Amniotic epithelial cell (primary cell): ENCODE measurements at regions not wholly inside any gene's neighbourhood (a gene's known extent, or its start where the extent isn't known, plus 50 kb on each side); places are given as distances from the start of the nearest gene placed in this dataset.
A peak's percentile ranks its signal among the peaks of the same experiment; 100 is the strongest.
"Not testable (repeated sequence)": the region's sequence is repeated elsewhere in the genome, so short reads cannot be mapped to it uniquely, and the experiment has no call there.

Experiments
- DNase-seq: peaks from one replicate; pipeline ENCODE4 v3.0.0-alpha.2; 2010; ENCODE audit warnings: low read depth

DNA sequence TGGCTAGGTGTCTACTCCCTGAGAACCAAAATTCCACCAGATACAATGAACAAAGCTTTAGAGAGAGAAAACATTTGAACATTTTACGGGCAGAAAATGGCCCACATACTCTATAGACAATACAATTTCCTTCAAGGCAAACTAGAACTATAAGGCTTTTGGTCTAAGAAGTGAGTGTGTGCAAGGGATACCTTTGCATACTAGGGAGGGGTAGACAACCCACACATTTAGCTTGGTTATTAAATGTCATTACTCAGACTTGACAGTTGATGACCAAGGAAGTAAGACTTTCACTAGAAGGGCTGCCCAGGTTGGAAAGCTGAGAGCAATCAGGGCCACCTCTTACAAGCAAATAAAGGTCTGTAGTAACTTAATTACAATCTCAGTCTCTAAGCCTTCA is 64.0 kb upstream of the PLEKHM1 start:
- not testable (repeated sequence) for DNase-seq

DNA sequence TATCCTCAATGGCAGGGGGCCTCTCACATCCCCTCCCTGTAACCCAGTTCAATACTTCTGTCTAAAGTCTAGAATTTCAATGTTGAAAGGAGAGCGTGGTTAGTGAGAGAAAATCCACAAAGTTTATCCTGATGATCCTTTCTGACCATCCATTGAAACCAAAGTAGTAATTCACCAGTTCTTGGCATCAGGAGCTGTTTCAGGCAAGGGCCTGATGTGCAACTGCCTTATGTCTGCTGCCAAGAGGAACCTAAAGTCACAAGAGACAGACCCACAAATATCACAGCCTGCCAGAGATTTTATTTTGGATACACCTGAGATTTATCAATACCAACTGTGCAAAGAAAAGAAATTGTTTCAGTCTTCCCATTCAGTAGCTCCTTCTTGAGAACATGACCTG is 68.3 kb upstream of the PLEKHM1 start:
- DNase-seq, result not testable (repeated sequence)

- DNase-seq, result not testable (repeated sequence)
Observed at GRCh38 chr17:45562868-45563267, 72.3 kb upstream of the PLEKHM1 start.

- DNase-seq, result not testable (repeated sequence)
Observed at GRCh38 chr17:45563283-45563682, 72.8 kb upstream of the PLEKHM1 start.

DNA sequence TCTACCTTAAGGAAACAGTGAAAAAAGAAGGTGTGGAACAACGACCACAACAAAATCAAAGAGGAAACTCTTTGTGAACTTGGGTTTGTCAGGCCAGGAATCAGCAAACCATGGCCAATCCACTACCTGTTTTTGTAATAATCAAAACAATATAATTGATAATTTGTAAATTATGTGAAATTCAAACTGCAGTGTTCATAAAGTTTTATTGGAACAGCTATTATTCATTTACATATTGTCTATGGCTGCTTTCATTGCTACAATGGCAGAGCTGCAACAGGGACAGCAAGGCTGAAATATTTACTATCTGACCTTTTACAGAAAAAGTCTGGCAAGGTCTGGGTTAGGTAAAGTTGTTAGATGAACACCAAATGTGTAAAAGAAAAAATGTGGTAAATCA is 77.8 kb upstream of the PLEKHM1 start:
- DNase-seq, result not testable (repeated sequence)

GRCh38 chr17:45573326-45573725 is 82.8 kb upstream of the PLEKHM1 start:
- not testable (repeated sequence) for DNase-seq

GRCh38 chr17:45573924-45574770 is 83.6 kb upstream of the PLEKHM1 start:
- DNase-seq, result peak; percentile 86

DNA sequence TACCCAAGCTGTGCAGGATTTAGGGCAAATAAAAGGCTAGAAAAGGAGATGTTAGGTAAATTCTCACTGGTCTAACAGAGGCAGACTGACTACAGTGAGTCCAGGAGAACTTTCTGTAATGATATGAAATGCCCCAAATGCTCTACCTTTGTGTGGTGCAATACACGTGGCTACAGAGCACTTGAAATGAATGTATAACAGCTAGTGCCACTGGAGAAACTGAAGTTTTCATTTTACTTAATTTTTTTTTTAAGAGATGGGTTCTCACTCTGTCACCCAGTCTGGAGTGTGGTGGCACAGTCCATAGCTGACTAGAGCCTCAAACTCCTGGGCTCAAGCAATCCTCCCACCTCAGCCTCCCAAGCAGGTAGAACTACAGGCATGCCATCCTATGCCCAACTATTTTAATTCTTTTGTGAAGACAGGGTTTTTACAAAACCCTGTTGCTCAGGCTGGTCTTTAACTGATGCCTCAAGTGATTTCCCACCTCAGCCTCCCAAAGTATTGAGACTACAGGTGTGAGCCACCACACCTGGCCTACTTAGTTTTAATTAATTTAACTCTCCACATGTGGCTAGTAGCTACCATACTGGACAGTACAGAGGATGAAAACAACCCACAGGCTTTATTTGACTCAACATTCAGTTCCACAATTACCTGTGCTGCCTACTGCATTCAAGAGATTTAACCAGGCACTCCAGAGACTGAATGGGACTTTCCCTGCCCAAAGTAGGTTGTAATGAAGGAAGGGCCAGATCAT is 84.8 kb upstream of the PLEKHM1 start:
- DNase-seq, result no peak

- DNase-seq, result not testable (repeated sequence)
Observed at GRCh38 chr17:45576527-45577307, 86.2 kb upstream of the PLEKHM1 start.

GRCh38 chr17:45577571-45578279 is 87.2 kb upstream of the PLEKHM1 start:
- DNase-seq, result no peak

DNA sequence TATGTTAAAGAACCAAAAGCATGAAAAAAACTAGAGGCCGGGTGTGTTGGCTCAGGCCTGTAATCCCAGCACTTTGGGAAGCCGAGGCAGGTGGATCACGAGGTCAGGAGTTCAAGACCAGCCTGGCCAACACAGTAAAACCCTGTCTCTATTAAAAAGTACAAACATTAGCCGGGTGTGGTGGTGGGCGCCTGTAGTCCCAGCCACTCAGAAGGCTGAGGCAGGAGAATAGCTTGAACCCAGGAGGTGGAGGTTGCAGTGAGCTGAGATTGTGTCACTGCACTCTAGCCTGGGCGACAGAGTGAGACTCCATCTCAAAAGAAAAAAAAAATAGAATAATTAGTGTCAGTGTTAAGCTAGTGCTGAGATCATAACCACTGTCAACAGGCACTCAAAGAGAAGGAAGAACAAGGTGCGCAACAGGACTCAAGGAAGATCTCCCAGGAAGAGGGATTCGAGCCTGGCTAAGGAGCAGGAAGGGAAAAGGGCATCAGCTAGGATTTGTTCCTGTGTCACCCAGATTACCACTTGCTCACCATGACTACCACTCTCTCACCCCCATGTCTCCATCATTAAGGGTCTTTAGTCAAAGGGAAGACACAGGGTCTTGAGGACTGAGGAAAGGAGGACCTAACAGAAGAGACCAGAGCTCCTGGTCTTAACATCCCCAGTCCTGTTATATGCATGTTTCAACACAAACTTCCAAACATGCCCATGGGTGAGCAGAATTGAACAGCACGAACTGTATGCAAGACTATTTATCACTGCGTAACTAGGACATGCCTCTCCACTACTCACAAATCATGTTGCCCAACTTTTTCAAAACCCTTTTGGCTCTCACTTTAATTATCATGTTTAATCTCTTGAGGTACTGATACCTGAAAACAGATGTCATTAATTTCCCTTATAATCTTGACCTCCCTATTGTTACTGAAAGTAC is 88.3 kb upstream of the PLEKHM1 start:
- peak; percentile 71 for DNase-seq

- DNase-seq, result peak; percentile 26
Observed at GRCh38 chr17:45579529-45580495, 89.3 kb upstream of the PLEKHM1 start.

GRCh38 chr17:45580924-45581323 is 90.4 kb upstream of the PLEKHM1 start:
- no peak for DNase-seq

- no peak for DNase-seq
Observed at GRCh38 chr17:45581860-45582259, 91.3 kb upstream of the PLEKHM1 start.

DNA sequence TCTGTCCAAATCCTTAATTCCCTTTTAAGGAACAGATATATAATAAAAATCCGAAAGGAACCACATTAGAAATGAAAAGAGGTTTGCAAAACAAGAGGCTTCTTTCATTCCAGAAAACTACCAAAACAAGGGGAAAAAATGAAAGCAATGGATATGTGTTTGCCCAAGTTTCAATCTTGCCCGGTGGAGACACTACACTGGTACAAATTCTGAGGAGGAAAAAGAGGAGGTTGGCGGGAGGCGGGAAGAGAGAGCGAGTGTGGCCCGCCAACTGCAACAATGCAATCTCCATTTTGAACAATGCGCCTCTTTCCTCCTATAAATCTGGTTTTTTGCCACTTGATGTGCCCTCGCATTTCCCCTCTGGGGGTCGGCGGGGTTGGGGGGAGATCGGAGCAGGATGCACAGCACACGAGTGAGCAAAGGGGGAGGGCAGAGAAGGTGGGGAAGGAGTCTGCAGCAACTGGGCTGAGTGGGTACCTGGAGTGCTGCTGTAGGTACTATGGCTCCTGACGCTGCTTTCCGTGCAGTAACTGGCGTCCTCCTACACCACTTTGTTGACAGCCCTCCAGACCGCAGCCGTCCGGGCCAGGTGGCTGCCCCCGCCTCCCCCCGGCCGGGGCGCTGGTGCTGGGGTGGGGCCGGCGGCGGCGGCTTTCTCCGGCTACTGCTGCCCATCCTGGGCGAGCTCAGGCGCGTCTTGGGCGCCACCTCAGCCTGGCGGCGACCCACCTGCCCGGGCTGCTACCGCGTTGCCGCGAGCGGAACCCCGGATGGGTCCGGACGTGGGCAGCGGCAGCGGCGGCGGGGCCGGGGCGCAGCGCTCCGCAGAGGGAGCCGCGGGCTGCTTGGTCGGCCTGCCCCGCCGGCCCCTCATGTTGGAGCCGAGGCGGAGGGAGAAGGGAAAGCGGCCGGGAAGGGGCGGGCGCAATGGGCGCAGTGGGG is 93.8 kb upstream of the PLEKHM1 start:
- peak; percentile 22 for DNase-seq

GRCh38 chr17:45585037-45585733 is 94.7 kb upstream of the PLEKHM1 start:
- DNase-seq, result peak; percentile 64

- DNase-seq, result peak; percentile 39
Observed at GRCh38 chr17:45585794-45586650, 95.5 kb upstream of the PLEKHM1 start.
